ENCODE measurements at regions not wholly inside any gene's neighbourhood (a gene's known extent, or its start where the extent isn't known, plus 50 kb on each side); places are given as distances from the start of the nearest gene placed in this dataset.

GRCh38 chr15:23913635-23914034, 226.5 kb upstream of the NDN start:
- H3K4me1 ChIP-seq (ENCODE audit: control insufficient read depth, insufficient read depth, low read length, poor library complexity, severe bottlenecking) = peaks cover 6% of the 10 kb centered on the region
- H3K4me3 ChIP-seq (ENCODE audit: extremely low read depth, insufficient read depth, low read length, poor library complexity, severe bottlenecking) = no peak overlapping the region
- peaks cover 17% of the 10 kb centered on the region for H3K9me3 ChIP-seq (ENCODE audit: control insufficient read depth, low read length)
- H3K36me3 ChIP-seq (ENCODE audit: control insufficient read depth, insufficient read depth, low read length) = no peaks in the 10 kb centered on the region
- no peak overlapping the region for H3K27ac ChIP-seq (ENCODE audit: low read depth, low read length, severe bottlenecking)
- WGBS, 2 experiments (ENCODE audit: insufficient coverage in 2 of 2) = 63% methylated on average over 1 of the region's 1 CpG; no CpG with 5 or more reads in 1 of the 2 experiments

GRCh38 chr15:23924686-23925085, 237.6 kb upstream of the NDN start:
- no CpG with 5 or more reads among the region's 3 CpGs for WGBS, 2 experiments (ENCODE audit: insufficient coverage in 2 of 2)
- Histone ChIP-seq H3K27ac (ENCODE audit: low read depth, low read length, severe bottlenecking) (no peak overlapping the region), H3K4me3 (ENCODE audit: extremely low read depth, insufficient read depth, low read length, poor library complexity, severe bottlenecking) (no peak overlapping the region), H3K36me3 (ENCODE audit: control insufficient read depth, insufficient read depth, low read length) (no peaks in the 10 kb centered on the region), H3K9me3 (ENCODE audit: control insufficient read depth, low read length) (peaks cover 4% of the 10 kb centered on the region), H3K4me1 (ENCODE audit: control insufficient read depth, insufficient read depth, low read length, poor library complexity, severe bottlenecking) (no peaks in the 10 kb centered on the region)

GRCh38 chr15:23954931-23955330, 267.8 kb upstream of the NDN start:
- Histone ChIP-seq H3K27ac (ENCODE audit: low read depth, low read length, severe bottlenecking) (no peak overlapping the region), H3K4me1 (ENCODE audit: control insufficient read depth, insufficient read depth, low read length, poor library complexity, severe bottlenecking) (no peaks in the 10 kb centered on the region), H3K36me3 (ENCODE audit: control insufficient read depth, insufficient read depth, low read length) (no peaks in the 10 kb centered on the region), H3K4me3 (ENCODE audit: extremely low read depth, insufficient read depth, low read length, poor library complexity, severe bottlenecking) (no peak overlapping the region), H3K9me3 (ENCODE audit: control insufficient read depth, low read length) (peaks cover 20% of the 10 kb centered on the region)
- WGBS, 2 experiments (ENCODE audit: insufficient coverage in 2 of 2) = 69 to 86% methylated on average over 12 to 14 of the region's 14 CpGs

- Histone ChIP-seq H3K27ac (ENCODE audit: low read depth, low read length, severe bottlenecking) (no peak overlapping the region), H3K9me3 (ENCODE audit: control insufficient read depth, low read length) (peaks cover 9% of the 10 kb centered on the region), H3K4me1 (ENCODE audit: control insufficient read depth, insufficient read depth, low read length, poor library complexity, severe bottlenecking) (no peaks in the 10 kb centered on the region), H3K36me3 (ENCODE audit: control insufficient read depth, insufficient read depth, low read length) (no peaks in the 10 kb centered on the region), H3K4me3 (ENCODE audit: extremely low read depth, insufficient read depth, low read length, poor library complexity, severe bottlenecking) (no peak overlapping the region)
- 73% methylated on average over 3 of the region's 5 CpGs; no CpG with 5 or more reads in 1 of the 2 experiments for WGBS, 2 experiments (ENCODE audit: insufficient coverage in 2 of 2)
Measured at GRCh38 chr15:23983500-23984259, 296.6 kb upstream of the NDN start.

GRCh38 chr15:23994273-23994672, 307.2 kb upstream of the NDN start:
- Histone ChIP-seq H3K4me3 (ENCODE audit: extremely low read depth, insufficient read depth, low read length, poor library complexity, severe bottlenecking) (no peak overlapping the region), H3K36me3 (ENCODE audit: control insufficient read depth, insufficient read depth, low read length) (no peaks in the 10 kb centered on the region), H3K27ac (ENCODE audit: low read depth, low read length, severe bottlenecking) (no peak overlapping the region), H3K9me3 (ENCODE audit: control insufficient read depth, low read length) (peaks cover 10% of the 10 kb centered on the region), H3K4me1 (ENCODE audit: control insufficient read depth, insufficient read depth, low read length, poor library complexity, severe bottlenecking) (no peaks in the 10 kb centered on the region)
- 57 to 64% methylated on average over 3 of the region's 4 CpGs for WGBS, 2 experiments (ENCODE audit: insufficient coverage in 2 of 2)

GRCh38 chr15:23998056-23998455, 311.0 kb upstream of the NDN start:
- WGBS, 2 experiments (ENCODE audit: insufficient coverage in 2 of 2) = 100% methylated on average over 1 of the region's 1 CpG; no CpG with 5 or more reads in 1 of the 2 experiments
- H3K4me3 ChIP-seq (ENCODE audit: extremely low read depth, insufficient read depth, low read length, poor library complexity, severe bottlenecking) = no peak overlapping the region
- H3K9me3 ChIP-seq (ENCODE audit: control insufficient read depth, low read length) = peaks cover 25% of the 10 kb centered on the region
- H3K27ac ChIP-seq (ENCODE audit: low read depth, low read length, severe bottlenecking) = no peak overlapping the region
- no peaks in the 10 kb centered on the region for H3K36me3 ChIP-seq (ENCODE audit: control insufficient read depth, insufficient read depth, low read length)
- H3K4me1 ChIP-seq (ENCODE audit: control insufficient read depth, insufficient read depth, low read length, poor library complexity, severe bottlenecking) = no peaks in the 10 kb centered on the region

GRCh38 chr15:24008476-24008875, 321.4 kb upstream of the NDN start:
- H3K4me3 ChIP-seq (ENCODE audit: extremely low read depth, insufficient read depth, low read length, poor library complexity, severe bottlenecking) = no peak overlapping the region
- no peaks in the 10 kb centered on the region for H3K36me3 ChIP-seq (ENCODE audit: control insufficient read depth, insufficient read depth, low read length)
- no CpG with 5 or more reads among the region's 1 CpG for WGBS, 2 experiments (ENCODE audit: insufficient coverage in 2 of 2)
- H3K4me1 ChIP-seq (ENCODE audit: control insufficient read depth, insufficient read depth, low read length, poor library complexity, severe bottlenecking) = peaks cover 5% of the 10 kb centered on the region
- peaks cover 14% of the 10 kb centered on the region for H3K9me3 ChIP-seq (ENCODE audit: control insufficient read depth, low read length)
- H3K27ac ChIP-seq (ENCODE audit: low read depth, low read length, severe bottlenecking) = no peak overlapping the region

GRCh38 chr15:24017470-24017869, 330.4 kb upstream of the NDN start:
- H3K4me3 ChIP-seq (ENCODE audit: extremely low read depth, insufficient read depth, low read length, poor library complexity, severe bottlenecking) = no peak overlapping the region
- H3K36me3 ChIP-seq (ENCODE audit: control insufficient read depth, insufficient read depth, low read length) = no peaks in the 10 kb centered on the region
- H3K27ac ChIP-seq (ENCODE audit: low read depth, low read length, severe bottlenecking) = no peak overlapping the region
- H3K9me3 ChIP-seq (ENCODE audit: control insufficient read depth, low read length) = peaks cover 6% of the 10 kb centered on the region
- no peaks in the 10 kb centered on the region for H3K4me1 ChIP-seq (ENCODE audit: control insufficient read depth, insufficient read depth, low read length, poor library complexity, severe bottlenecking)
- WGBS, 2 experiments (ENCODE audit: insufficient coverage in 2 of 2) = no CpG with 5 or more reads among the region's 1 CpG

- Histone ChIP-seq H3K4me3 (ENCODE audit: extremely low read depth, insufficient read depth, low read length, poor library complexity, severe bottlenecking) (no peak overlapping the region), H3K27ac (ENCODE audit: low read depth, low read length, severe bottlenecking) (no peak overlapping the region), H3K4me1 (ENCODE audit: control insufficient read depth, insufficient read depth, low read length, poor library complexity, severe bottlenecking) (no peaks in the 10 kb centered on the region), H3K9me3 (ENCODE audit: control insufficient read depth, low read length) (peaks cover 20% of the 10 kb centered on the region), H3K36me3 (ENCODE audit: control insufficient read depth, insufficient read depth, low read length) (no peaks in the 10 kb centered on the region)
- 40% methylated on average over 1 of the region's 1 CpG; no CpG with 5 or more reads in 1 of the 2 experiments for WGBS, 2 experiments (ENCODE audit: insufficient coverage in 2 of 2)
Measured at GRCh38 chr15:24039683-24040082, 352.6 kb upstream of the NDN start.

GRCh38 chr15:24054547-24055245, 367.6 kb upstream of the NDN start:
- no peaks in the 10 kb centered on the region for H3K4me1 ChIP-seq (ENCODE audit: control insufficient read depth, insufficient read depth, low read length, poor library complexity, severe bottlenecking)
- 67 to 80% methylated on average over 7 to 9 of the region's 10 CpGs for WGBS, 2 experiments (ENCODE audit: insufficient coverage in 2 of 2)
- no peak overlapping the region for H3K4me3 ChIP-seq (ENCODE audit: extremely low read depth, insufficient read depth, low read length, poor library complexity, severe bottlenecking)
- H3K36me3 ChIP-seq (ENCODE audit: control insufficient read depth, insufficient read depth, low read length) = no peaks in the 10 kb centered on the region
- no peak overlapping the region for H3K27ac ChIP-seq (ENCODE audit: low read depth, low read length, severe bottlenecking)
- H3K9me3 ChIP-seq (ENCODE audit: control insufficient read depth, low read length) = no peaks in the 10 kb centered on the region

Measured in mesodermal cell (in vitro differentiated cells).